Natural killer cell (primary cell): ENCODE measurements at regions not wholly inside any gene's neighbourhood (a gene's known extent, or its start where the extent isn't known, plus 50 kb on each side); places are given as distances from the start of the nearest gene placed in this dataset.
"Not testable (repeated sequence)": the region's sequence is repeated elsewhere in the genome, so short reads cannot be mapped to it uniquely, and the experiment has no call there.

Source experiments
- ATAC-seq, 3 donors: fragments of 150-1000 bp in 2 of 3; fragments of 200-7000 bp in 1 of 3; cut with Tn5 transposase; 1 replicate in 1 of 3; 2 replicates in 2 of 3; pipeline ENCODE4 v1.10.0; 2021; ENCODE audit warnings: mild to moderate bottlenecking in 2 of 3, moderate library complexity in 2 of 3
- DNase-seq, 2 donors: peaks; one replicate each; pipeline versions ENCODE4 v3.0.0 to v3.0.0-alpha.2; 2013 to 2021; ENCODE audit warnings: mixed read lengths in 1 of 2
- H3K27ac ChIP-seq: one replicate; pipeline ENCODE4 v1.5.1; 2013; ENCODE audit warnings: mild to moderate bottlenecking, low read length
- H3K27me3 ChIP-seq: one replicate; pipeline ENCODE4 v1.6.1; 2013; ENCODE audit warnings: low read length; ENCODE audit not compliant: control insufficient read depth, insufficient read depth
- H3K36me3 ChIP-seq: one replicate; pipeline ENCODE4 v1.6.1; 2013; ENCODE audit warnings: low read length; ENCODE audit not compliant: control insufficient read depth, insufficient read depth
- H3K4me1 ChIP-seq: one replicate; pipeline ENCODE4 v1.6.1; 2013; ENCODE audit warnings: low read length; ENCODE audit not compliant: control insufficient read depth, insufficient read depth
- H3K4me3 ChIP-seq: one replicate; pipeline ENCODE4 v1.5.1; 2013; ENCODE audit warnings: low read length
- H3K9me3 ChIP-seq: one replicate; pipeline ENCODE4 v1.6.1; 2013; ENCODE audit warnings: low read length; ENCODE audit not compliant: control insufficient read depth, insufficient read depth
- H3K27ac Mint-ChIP-seq, 2 donors: one replicate each; pipeline ENCODE4 v1.8.0; 2022; ENCODE audit warnings: mild to moderate bottlenecking in 2 of 2, mixed read lengths in 2 of 2, moderate library complexity in 1 of 2
- H3K27me3 Mint-ChIP-seq, 2 donors: one replicate each; pipeline ENCODE4 v1.8.0; 2022; ENCODE audit warnings: low read depth in 2 of 2, mixed read lengths in 2 of 2
- H3K36me3 Mint-ChIP-seq: one replicate; pipeline ENCODE4 v1.8.0; 2022; ENCODE audit warnings: mixed read lengths
- H3K4me1 Mint-ChIP-seq, 2 donors: one replicate each; pipeline ENCODE4 v1.8.0; 2022; ENCODE audit warnings: mixed read lengths in 2 of 2
- H3K4me3 Mint-ChIP-seq: one replicate; pipeline ENCODE4 v1.8.0; 2022; ENCODE audit warnings: mild to moderate bottlenecking, moderate library complexity, mixed read lengths
- H3K9me3 Mint-ChIP-seq, 2 donors: one replicate each; pipeline ENCODE4 v1.8.0; 2022; ENCODE audit warnings: mixed read lengths in 2 of 2
- CTCF ChIP-seq: fragments of 200-600 bp; IDR thresholded peaks from one replicate; pipeline ENCODE4 v1.8.0; 2022; ENCODE audit warnings: antibody characterized with exemption
- WGBS: methylation state at CpG from one replicate; pipeline ENCODE4 v1.1.7; 2013; ENCODE audit warnings: missing lambda C conversion rate; ENCODE audit not compliant: insufficient coverage; 5-methylcytosine and 5-hydroxymethylcytosine counted together
- intact Hi-C: fragments of 100-400 bp; cut with micrococcal nuclease; formaldehyde crosslinking; loops from one replicate; pipeline ENCODE4 v1.14.2; 2022

- no peaks in the 10 kb centered on the region for H3K36me3 ChIP-seq
- intact Hi-C loops: no loop called here
- no peak overlapping the region for H3K4me3 Mint-ChIP-seq
- H3K27me3 ChIP-seq: no peaks in the 10 kb centered on the region
- DNase-seq: no peak
- H3K27me3 Mint-ChIP-seq: no peaks in the 10 kb centered on the region
- no peak for ATAC-seq
- H3K9me3 ChIP-seq: no peaks in the 10 kb centered on the region
- H3K4me1 ChIP-seq: no peaks in the 10 kb centered on the region
- TF ChIP-seq CTCF: no peak
- H3K27ac ChIP-seq: no peak overlapping the region
- no peaks in the 10 kb centered on the region for H3K36me3 Mint-ChIP-seq
- H3K4me3 ChIP-seq: no peak overlapping the region
- H3K27ac Mint-ChIP-seq: no peak overlapping the region
- no peaks in the 10 kb centered on the region for H3K4me1 Mint-ChIP-seq
- peaks cover 2% of the 10 kb centered on the region in 2 donors for H3K9me3 Mint-ChIP-seq
Measured at GRCh38 chr17:70378076-70378475, 208.7 kb downstream of the KCNJ2 start.

GRCh38 chr17:70379945-70380344 is 210.6 kb downstream of the KCNJ2 start:
- DNase-seq: no peak
- H3K27ac ChIP-seq: no peak overlapping the region
- H3K9me3 Mint-ChIP-seq: peaks cover 2% of the 10 kb centered on the region in 2 donors
- 75% methylated on average over 2 of the region's 3 CpGs for whole genome bisulfite sequencing
- H3K27me3 Mint-ChIP-seq: no peaks in the 10 kb centered on the region
- H3K27me3 ChIP-seq: no peaks in the 10 kb centered on the region
- no peak overlapping the region for H3K4me3 ChIP-seq
- H3K36me3 ChIP-seq: no peaks in the 10 kb centered on the region
- no peak overlapping the region for H3K4me3 Mint-ChIP-seq
- intact Hi-C loops: no loop called here
- H3K9me3 ChIP-seq: no peaks in the 10 kb centered on the region
- no peak for ATAC-seq
- no peaks in the 10 kb centered on the region for H3K4me1 Mint-ChIP-seq
- H3K27ac Mint-ChIP-seq: no peak overlapping the region
- no peaks in the 10 kb centered on the region for H3K4me1 ChIP-seq
- TF ChIP-seq CTCF: no peak
- no peaks in the 10 kb centered on the region for H3K36me3 Mint-ChIP-seq

GRCh38 chr17:70381916-70382315 is 212.6 kb downstream of the KCNJ2 start:
- H3K27me3 ChIP-seq, H3K36me3 ChIP-seq, H3K27ac Mint-ChIP-seq, H3K4me1 Mint-ChIP-seq, H3K27ac ChIP-seq, DNase-seq, intact Hi-C loops, H3K4me3 Mint-ChIP-seq, H3K9me3 ChIP-seq, H3K36me3 Mint-ChIP-seq, ATAC-seq, H3K4me1 ChIP-seq, H3K9me3 Mint-ChIP-seq, H3K27me3 Mint-ChIP-seq, H3K4me3 ChIP-seq: not testable (repeated sequence)
- WGBS: 97% methylated on average over 15 of the region's 15 CpGs

- H3K9me3 Mint-ChIP-seq: peaks cover 0 to 5% of the 10 kb centered on the region in 2 donors
- Histone ChIP-seq H3K27ac (no peak overlapping the region), H3K27me3 (no peaks in the 10 kb centered on the region), H3K36me3 (no peaks in the 10 kb centered on the region), H3K9me3 (peaks cover 2% of the 10 kb centered on the region), H3K4me3 (no peak overlapping the region), H3K4me1 (no peaks in the 10 kb centered on the region)
- H3K4me3 Mint-ChIP-seq: no peak overlapping the region
- ATAC-seq (no peak), DNase-seq (no peak)
- intact Hi-C loops: no loop called here
- no peak for TF ChIP-seq CTCF
- H3K27me3 Mint-ChIP-seq: no peaks in the 10 kb centered on the region
- H3K27ac Mint-ChIP-seq: no peak overlapping the region
- no peaks in the 10 kb centered on the region for H3K36me3 Mint-ChIP-seq
- no peaks in the 10 kb centered on the region for H3K4me1 Mint-ChIP-seq
Measured at GRCh38 chr17:70388326-70388725, 219.0 kb downstream of the KCNJ2 start.

GRCh38 chr17:70389232-70389757 is 220.0 kb downstream of the KCNJ2 start:
- 86% methylated on average over 23 of the region's 23 CpGs for WGBS
- intact Hi-C loops, H3K9me3 Mint-ChIP-seq, H3K36me3 ChIP-seq, H3K4me3 ChIP-seq, H3K27me3 Mint-ChIP-seq, ATAC-seq, H3K4me1 Mint-ChIP-seq, H3K36me3 Mint-ChIP-seq, H3K4me1 ChIP-seq, H3K4me3 Mint-ChIP-seq, H3K27me3 ChIP-seq, H3K27ac Mint-ChIP-seq, DNase-seq, H3K27ac ChIP-seq, H3K9me3 ChIP-seq: not testable (repeated sequence)
